NT2/D1 (cell line): ENCODE measurements at regions not wholly inside any gene's neighbourhood (a gene's known extent, or its start where the extent isn't known, plus 50 kb on each side); places are given as distances from the start of the nearest gene placed in this dataset.

Source experiments
- DNase-seq: peaks from one replicate; pipeline ENCODE4 v3.0.0-alpha.2; 2011; ENCODE audit warnings: low read depth, low spot score
- H3K27me3 ChIP-seq: 2 replicates; pipeline ENCODE4 v1.6.0; 2011; ENCODE audit warnings: mild to moderate bottlenecking; ENCODE audit not compliant: insufficient read length, insufficient read depth
- H3K36me3 ChIP-seq: 2 replicates; pipeline ENCODE4 v1.6.1; 2011; ENCODE audit warnings: mild to moderate bottlenecking, low read length, mixed read lengths; ENCODE audit not compliant: insufficient read depth, insufficient read length
- H3K4me1 ChIP-seq: 2 replicates; pipeline ENCODE4 v1.5.1; 2011; ENCODE audit not compliant: insufficient read depth, insufficient read length
- H3K4me3 ChIP-seq: 2 replicates; pipeline ENCODE4 v1.5.1; 2011; ENCODE audit warnings: low read depth; ENCODE audit not compliant: insufficient read length
- H3K9ac ChIP-seq: 2 replicates; pipeline ENCODE4 v1.6.0; 2011; ENCODE audit warnings: low read depth; ENCODE audit not compliant: insufficient read length
- H3K9me3 ChIP-seq: 2 replicates; pipeline ENCODE4 v1.5.1; 2011; ENCODE audit warnings: mild to moderate bottlenecking, low read length; ENCODE audit not compliant: insufficient read depth
- SUZ12 ChIP-seq: IDR thresholded peaks from 2 replicates; pipeline ENCODE4 v1.6.1; 2011; ENCODE audit not compliant: insufficient read length, insufficient read depth; ENCODE audit errors: extremely low read depth
- YY1 ChIP-seq: IDR thresholded peaks from 2 replicates; pipeline ENCODE4 v1.6.1; 2011; ENCODE audit not compliant: insufficient read length, insufficient read depth
- ZNF274 ChIP-seq: IDR thresholded peaks from 2 replicates; pipeline ENCODE4 v1.6.1; 2011; ENCODE audit warnings: mild to moderate bottlenecking, low read depth, low read length

DNA sequence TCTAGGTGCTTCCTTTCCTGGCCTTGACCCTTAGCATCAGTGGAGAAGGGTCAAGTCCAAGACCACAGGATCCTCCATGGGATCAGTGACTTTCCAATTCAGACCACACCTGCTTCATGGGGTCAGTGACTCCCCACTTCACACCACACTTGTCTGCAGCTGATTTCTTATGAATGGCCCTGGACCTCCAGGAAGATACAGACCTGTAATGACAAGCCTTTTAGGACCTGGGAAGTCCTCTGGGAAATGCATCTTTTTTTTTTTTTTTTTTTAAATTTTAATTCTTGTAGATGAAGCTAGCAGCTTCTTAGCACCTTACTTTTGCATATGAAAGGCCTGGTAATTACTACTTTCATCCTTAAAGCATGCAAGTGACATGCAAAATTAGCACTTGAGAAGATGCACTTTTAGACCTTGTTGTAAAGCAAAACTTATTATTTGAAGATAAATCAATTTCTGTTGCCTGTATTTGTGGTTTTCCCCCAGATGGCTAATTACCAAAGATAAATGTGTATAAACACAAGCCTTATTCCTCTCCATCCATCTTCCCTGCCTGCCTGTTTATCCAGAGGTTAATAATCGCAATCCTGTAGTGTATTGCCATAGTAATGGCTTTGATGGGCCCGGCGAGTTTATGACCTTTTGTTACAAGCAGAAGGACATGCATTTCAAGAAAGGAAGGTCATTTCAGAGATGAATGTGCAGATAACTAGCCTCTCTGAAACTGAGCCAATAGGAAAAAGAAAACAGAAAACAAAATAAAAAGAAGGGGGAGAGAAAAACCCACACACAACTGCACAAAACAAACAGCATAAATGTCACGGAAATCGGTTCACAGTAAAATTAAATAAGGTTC is 1018.7 kb downstream of the TYW1 start:
- peaks cover 10% of the 10 kb centered on the region; the same call in 1 of the 2 replicates for H3K9me3 ChIP-seq
- no peaks in the 10 kb centered on the region for H3K36me3 ChIP-seq
- TF ChIP-seq ZNF274 (no peak), SUZ12 (no peak), YY1 (no peak)
- DNase-seq, result peak; percentile 33
- no peaks in the 10 kb centered on the region for H3K4me1 ChIP-seq
- no peak overlapping the region for H3K9ac ChIP-seq
- H3K27me3 ChIP-seq, result peaks cover 18% of the 10 kb centered on the region
- no peak overlapping the region for H3K4me3 ChIP-seq

DNA sequence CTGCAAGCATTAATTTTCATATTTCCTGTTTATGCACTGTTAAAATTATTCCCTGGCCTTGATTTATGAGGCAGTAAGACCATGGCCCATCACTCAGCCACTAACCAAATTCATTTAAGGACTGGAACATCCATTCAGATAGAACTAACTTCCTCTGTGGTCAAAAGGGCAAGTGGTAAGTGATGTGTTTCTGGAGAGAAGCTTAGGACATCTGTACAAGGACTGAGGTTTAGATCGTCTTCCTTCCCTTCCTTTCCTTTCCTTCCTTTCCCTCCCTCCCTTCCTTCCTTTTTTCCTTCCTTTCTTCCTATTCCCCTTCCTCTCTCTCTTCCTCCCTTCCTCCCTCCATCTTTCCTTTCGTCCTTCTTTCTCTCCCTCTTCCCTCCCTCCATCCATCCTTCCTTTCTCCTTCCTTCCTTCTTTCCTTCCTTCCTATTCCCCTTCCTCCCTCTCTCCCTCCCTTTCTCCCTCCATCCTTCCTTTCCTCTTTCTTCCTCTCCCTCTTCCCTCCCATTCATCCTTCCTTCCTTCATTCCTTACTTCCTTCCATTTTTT is 1019.4 kb downstream of the TYW1 start:
- Histone ChIP-seq H3K36me3 (no peaks in the 10 kb centered on the region), H3K27me3 (peaks cover 18% of the 10 kb centered on the region), H3K4me3 (no peak overlapping the region), H3K4me1 (no peaks in the 10 kb centered on the region), H3K9ac (no peak overlapping the region), H3K9me3 (peaks cover 10% of the 10 kb centered on the region; the same call in 1 of the 2 replicates)
- no peak for DNase-seq
- no peak for TF ChIP-seq SUZ12
- TF ChIP-seq YY1, result no peak

DNA sequence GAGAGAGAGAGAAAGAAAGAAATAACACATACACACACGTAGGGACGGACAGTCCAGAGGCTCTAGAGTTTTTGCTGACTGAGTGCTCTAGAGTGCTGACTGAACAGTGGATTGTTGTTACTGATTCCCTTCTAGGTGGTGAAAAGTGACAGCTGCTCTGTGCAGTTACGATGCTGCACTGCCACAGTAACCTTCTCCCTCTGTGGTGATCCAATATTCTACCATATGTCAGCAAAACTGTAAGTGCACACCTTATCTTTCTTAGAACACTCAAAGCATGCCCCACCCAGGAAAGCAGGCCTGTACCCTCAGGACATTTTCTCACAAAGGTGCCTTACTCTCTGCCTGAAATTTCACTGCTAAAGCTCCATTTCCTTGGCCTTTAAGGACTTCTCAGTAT is 1023.5 kb downstream of the TYW1 start:
- Histone ChIP-seq H3K4me1 (no peaks in the 10 kb centered on the region), H3K27me3 (peaks cover 18% of the 10 kb centered on the region), H3K9me3 (no peaks in the 10 kb centered on the region), H3K4me3 (no peak overlapping the region), H3K9ac (no peak overlapping the region), H3K36me3 (no peaks in the 10 kb centered on the region)
- DNase-seq, result no peak
- TF ChIP-seq SUZ12 (no peak), ZNF274 (no peak)

DNA sequence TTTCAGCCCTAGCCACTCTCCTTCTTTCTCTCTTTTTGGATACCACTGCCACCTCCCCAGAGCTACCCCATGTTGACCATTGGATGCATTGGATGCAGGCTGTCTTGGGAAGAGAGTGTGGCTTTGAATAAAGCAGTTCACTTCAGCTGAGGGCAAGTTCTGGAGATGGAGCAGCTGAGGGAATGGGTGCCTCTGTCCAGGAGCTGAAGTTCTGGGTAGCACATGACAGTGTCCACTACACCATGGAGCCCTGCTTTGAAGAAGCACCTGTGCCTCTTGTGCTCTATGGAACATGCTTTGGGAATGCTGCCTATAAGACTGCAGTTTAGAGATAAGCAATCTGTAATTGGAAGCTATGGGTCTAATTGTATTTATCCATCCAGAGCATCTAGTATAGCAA is 1028.7 kb downstream of the TYW1 start:
- H3K27me3 ChIP-seq, result no peaks in the 10 kb centered on the region
- DNase-seq, result no peak
- H3K4me1 ChIP-seq, result no peaks in the 10 kb centered on the region
- no peaks in the 10 kb centered on the region for H3K36me3 ChIP-seq
- H3K9ac ChIP-seq, result no peak overlapping the region
- no peak for TF ChIP-seq YY1
- TF ChIP-seq SUZ12, result no peak
- TF ChIP-seq ZNF274, result no peak
- H3K9me3 ChIP-seq, result peaks cover 9% of the 10 kb centered on the region; the same call in 1 of the 2 replicates
- no peak overlapping the region for H3K4me3 ChIP-seq

DNA sequence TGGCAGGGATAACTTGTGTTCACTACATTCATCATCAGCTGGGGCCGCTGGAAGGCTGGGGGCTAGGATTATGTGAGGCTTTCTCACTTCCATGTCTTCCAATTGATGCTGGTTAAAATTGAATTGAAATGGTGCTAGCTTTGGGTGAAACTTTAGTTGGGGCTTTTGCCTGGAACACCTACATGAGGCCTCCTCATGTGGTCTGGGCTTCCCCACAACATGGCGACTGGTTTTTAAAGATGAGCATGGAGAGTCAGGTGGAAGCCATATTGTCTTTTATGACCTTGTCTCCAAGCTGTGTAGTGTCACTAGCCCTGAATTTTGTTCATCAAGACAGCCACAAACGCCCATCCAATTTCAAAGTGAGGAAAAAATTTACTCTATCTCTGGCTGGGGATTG is 1033.9 kb downstream of the TYW1 start:
- no peak for DNase-seq
- no peaks in the 10 kb centered on the region for H3K36me3 ChIP-seq
- TF ChIP-seq YY1 (no peak), SUZ12 (no peak), ZNF274 (no peak)

DNA sequence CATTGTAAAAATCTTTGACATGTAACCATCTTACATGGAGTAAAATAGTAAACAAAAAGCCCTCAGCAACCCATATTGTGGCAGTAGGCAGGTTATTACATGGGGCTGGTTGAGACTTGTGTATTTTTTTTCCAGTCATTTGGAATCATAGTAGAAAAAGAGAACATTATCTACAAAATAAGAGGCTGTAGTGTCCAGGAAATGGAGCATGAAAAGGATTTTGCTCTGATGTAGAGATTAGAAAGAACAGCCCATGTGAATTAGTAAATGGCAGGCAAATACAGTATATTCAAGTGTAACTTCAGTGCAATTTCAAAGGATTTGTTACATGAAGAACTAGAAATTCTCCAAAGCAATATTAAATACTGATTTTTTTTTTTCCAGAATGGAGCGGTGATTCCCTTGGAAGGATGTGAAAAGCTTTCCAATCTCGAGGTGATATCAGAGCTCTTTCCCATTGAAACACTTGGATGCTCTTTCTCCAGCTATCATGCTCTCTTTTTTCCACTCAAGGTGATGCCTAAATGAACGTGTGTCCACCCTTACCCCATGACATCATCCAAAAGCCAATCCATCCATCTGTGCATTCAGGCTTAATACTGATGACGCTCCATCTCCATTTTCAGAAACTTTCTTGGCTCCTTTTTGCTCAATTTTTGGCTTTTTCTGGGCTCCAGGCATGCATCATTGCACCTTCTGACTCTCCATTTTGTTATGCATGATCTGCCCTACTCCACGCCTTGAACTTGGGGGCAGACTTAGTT is 1034.7 kb downstream of the TYW1 start:
- TF ChIP-seq YY1, result no peak
- TF ChIP-seq SUZ12, result no peak
- TF ChIP-seq ZNF274, result no peak
- DNase-seq, result no peak
- peaks cover 4% of the 10 kb centered on the region; the same call in 1 of the 2 replicates for H3K9me3 ChIP-seq
- no peaks in the 10 kb centered on the region for H3K36me3 ChIP-seq
- no peaks in the 10 kb centered on the region for H3K4me1 ChIP-seq
- no peaks in the 10 kb centered on the region for H3K27me3 ChIP-seq
- no peak overlapping the region for H3K4me3 ChIP-seq
- H3K9ac ChIP-seq, result no peak overlapping the region

More for the DNA sequence above, 1033.9 kb downstream of the TYW1 start:
- Histone ChIP-seq H3K9ac (no peak overlapping the region), H3K4me3 (no peak overlapping the region), H3K27me3 (no peaks in the 10 kb centered on the region), H3K4me1 (no peaks in the 10 kb centered on the region), H3K9me3 (peaks cover 7% of the 10 kb centered on the region; the same call in 1 of the 2 replicates)
